NB4 (cell line): ENCODE measurements at regions not wholly inside any gene's neighbourhood (a gene's known extent, or its start where the extent isn't known, plus 50 kb on each side); places are given as distances from the start of the nearest gene placed in this dataset.

ENCODE experiments used
- CTCF ChIP-seq: IDR thresholded peaks from one replicate; pipeline ENCODE4 v1.5.1; 2012; ENCODE audit warnings: low read depth, low read length
- MAX ChIP-seq: IDR thresholded peaks from 2 replicates; pipeline ENCODE4 v1.6.1; 2011; ENCODE audit warnings: low read depth, low read length

GRCh38 chr6:145116591-145117178 lies 618.6 kb downstream of the EPM2A start:
- TF ChIP-seq MAX (no peak), CTCF (no peak)
